Lung (tissue), 11 donors: ENCODE measurements at regions not wholly inside any gene's neighbourhood (a gene's known extent, or its start where the extent isn't known, plus 50 kb on each side); places are given as distances from the start of the nearest gene placed in this dataset.
A peak's percentile ranks its signal among the peaks of the same experiment; 100 is the strongest.
"Not testable (repeated sequence)": the region's sequence is repeated elsewhere in the genome, so short reads cannot be mapped to it uniquely, and the experiment has no call there.

ENCODE experiments used
- ATAC-seq: fragments of 200-7000 bp; cut with Tn5 transposase; one replicate; pipeline ENCODE4 v1.9.1; 2020; ENCODE audit warnings: moderate number of reproducible peaks; ENCODE audit not compliant: insufficient read depth, low FRiP score
- DNase-seq, 3 donors: peaks; one replicate each; pipeline ENCODE4 v3.0.0-alpha.2; 2013 to 2017
- H3K27ac ChIP-seq, 2 donors: one replicate each; pipeline ENCODE4 v1.5.1; 2013; ENCODE audit warnings: mild to moderate bottlenecking in 2 of 2, moderate library complexity in 2 of 2, control low read depth in 1 of 2, inconsistent platforms in 1 of 2, low read depth in 1 of 2, low read length in 1 of 2
- H3K27me3 ChIP-seq, 3 donors: one replicate each; pipeline ENCODE4 v1.5.1; 2013; ENCODE audit warnings: low read length in 2 of 3; ENCODE audit not compliant: control insufficient read depth in 3 of 3, insufficient read depth in 3 of 3
- H3K36me3 ChIP-seq, 4 donors: one replicate each; pipeline ENCODE4 v1.5.1; 2013; ENCODE audit warnings: low read length in 4 of 4, mild to moderate bottlenecking in 1 of 4, moderate library complexity in 1 of 4; ENCODE audit not compliant: control insufficient read depth in 4 of 4, insufficient read depth in 4 of 4
- H3K4me1 ChIP-seq, 5 donors: one replicate each; pipeline ENCODE4 v1.5.1; 2013; ENCODE audit warnings: low read length in 5 of 5, mild to moderate bottlenecking in 2 of 5, moderate library complexity in 1 of 5; ENCODE audit not compliant: control insufficient read depth in 5 of 5, insufficient read depth in 5 of 5
- H3K4me3 ChIP-seq: one replicate; pipeline ENCODE4 v1.5.1; 2013; ENCODE audit warnings: mild to moderate bottlenecking, control low read depth, moderate library complexity
- H3K9ac ChIP-seq, 2 donors: one replicate each; pipeline ENCODE4 v1.5.1; 2013; ENCODE audit warnings: low read length in 2 of 2, control low read depth in 1 of 2; ENCODE audit not compliant: insufficient read depth in 1 of 2
- H3K9me3 ChIP-seq, 4 donors: one replicate each; pipeline ENCODE4 v1.5.1; 2013; ENCODE audit warnings: low read length in 3 of 4, mild to moderate bottlenecking in 1 of 4, moderate library complexity in 1 of 4; ENCODE audit not compliant: control insufficient read depth in 4 of 4, insufficient read depth in 3 of 4
- CTCF ChIP-seq: IDR thresholded peaks from 2 replicates; pipeline ENCODE4 v1.5.1; 2012; ENCODE audit warnings: mild to moderate bottlenecking; ENCODE audit errors: control extremely low read depth, extremely low read depth
- WGBS, 2 donors: extraction: QIAGEN DNeasy Blood & Tissue Kit; methylation state at CpG; one replicate each; pipeline ENCODE4 v1.1.7; 2013; 5-methylcytosine and 5-hydroxymethylcytosine counted together
- donor health status: control.
- donor health status: control.
- donor health status: Bipolar disorder and iron deficiency.
- donor health status: healthy.
- donor health status: DM: yes; HTN: yes; CAD: no.

GRCh38 chr3:178140531-178141304, 395.5 kb upstream of the KCNMB2 start:
- H3K4me1 ChIP-seq = peaks cover 0 to 8% (median under 1%) of the 10 kb centered on the region in 5 donors
- TF ChIP-seq CTCF = no peak
- no peak overlapping the region for H3K4me3 ChIP-seq
- no peak overlapping the region for H3K9ac ChIP-seq
- H3K27ac ChIP-seq = no peak overlapping the region
- ATAC-seq (no peak), DNase-seq (peak in 2 of 3 donors; percentile 22 to 49)
- WGBS, 2 donors = 64 to 78% methylated on average over 4 of the region's 4 CpGs
- H3K27me3 ChIP-seq = no peaks in the 10 kb centered on the region
- no peaks in the 10 kb centered on the region for H3K36me3 ChIP-seq
- H3K9me3 ChIP-seq = no peaks in the 10 kb centered on the region

- not testable (repeated sequence) for ATAC-seq, H3K27ac ChIP-seq, H3K4me1 ChIP-seq, H3K9ac ChIP-seq, H3K4me3 ChIP-seq, H3K9me3 ChIP-seq, DNase-seq, H3K27me3 ChIP-seq, H3K36me3 ChIP-seq
- WGBS, 2 donors = 78% methylated on average over 1 of the region's 1 CpG; no CpG with 5 or more reads in 1 of the 2 donors
Observed at GRCh38 chr3:178141305-178141684, 394.9 kb upstream of the KCNMB2 start.

GRCh38 chr3:178146406-178146831, 389.8 kb upstream of the KCNMB2 start:
- no peak for TF ChIP-seq CTCF
- H3K36me3 ChIP-seq = no peaks in the 10 kb centered on the region
- H3K9me3 ChIP-seq = peaks cover 0 to 1% (median 0%) of the 10 kb centered on the region in 4 donors
- ATAC-seq (no peak), DNase-seq (peak in 1 of 3 donors; percentile 29)
- no peak overlapping the region for H3K9ac ChIP-seq
- H3K27ac ChIP-seq = no peak overlapping the region
- no peak overlapping the region for H3K4me3 ChIP-seq
- H3K27me3 ChIP-seq = no peaks in the 10 kb centered on the region
- H3K4me1 ChIP-seq = peaks cover 0 to 3% (median 0%) of the 10 kb centered on the region in 5 donors

GRCh38 chr3:178147001-178147400, 389.2 kb upstream of the KCNMB2 start:
- H3K27me3 ChIP-seq = no peaks in the 10 kb centered on the region
- H3K4me3 ChIP-seq = no peak overlapping the region
- peaks cover 0 to 3% (median 0%) of the 10 kb centered on the region in 5 donors for H3K4me1 ChIP-seq
- no peak for TF ChIP-seq CTCF
- peaks cover 0 to 1% (median 0%) of the 10 kb centered on the region in 4 donors for H3K9me3 ChIP-seq
- no peak for ATAC-seq
- DNase-seq = peak; percentile 13 to 91 (median 84)
- H3K9ac ChIP-seq = no peak overlapping the region
- no peaks in the 10 kb centered on the region for H3K36me3 ChIP-seq
- H3K27ac ChIP-seq = no peak overlapping the region
